ENCODE measurements at regions not wholly inside any gene's neighbourhood (a gene's known extent, or its start where the extent isn't known, plus 50 kb on each side); places are given as distances from the start of the nearest gene placed in this dataset.

DNA sequence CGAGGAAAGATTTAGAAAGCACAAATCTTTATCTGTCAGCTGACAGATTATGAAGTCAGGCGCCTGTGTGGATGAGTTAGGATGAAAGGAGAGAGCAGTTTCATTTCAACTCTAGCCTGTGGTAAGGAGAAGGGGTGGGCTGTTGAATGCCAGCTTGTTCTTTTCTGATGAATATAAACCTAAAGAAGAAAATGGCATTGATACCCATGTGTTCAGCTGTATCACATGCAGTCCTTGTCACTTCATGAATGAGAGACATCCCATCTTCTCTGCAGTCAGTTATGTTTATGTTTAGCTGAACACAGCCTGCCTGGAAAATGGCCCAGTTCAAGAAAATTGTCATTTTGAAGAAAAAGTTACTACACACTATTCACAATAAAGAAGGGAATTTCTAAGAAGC is 345.7 kb upstream of the RBMS3 start:
- H3K36me3 ChIP-seq (replicated peaks in 1 of 2; ENCODE audit: control insufficient read depth in 2 of 2, insufficient read depth in 2 of 2, low read length in 2 of 2), result no peaks in the 10 kb centered on the region
- H3K27ac ChIP-seq (replicated peaks; ENCODE audit: low read length), result no peak overlapping the region
- H2BK5ac ChIP-seq (ENCODE audit: low read length), result no peak overlapping the region
- no peak overlapping the region for H4K91ac ChIP-seq (ENCODE audit: low read depth, low read length, poor library complexity)
- no peak overlapping the region for H3K14ac ChIP-seq (ENCODE audit: low read length)
- H3K4me1 ChIP-seq (ENCODE audit: control insufficient read depth in 2 of 2, insufficient read depth in 1 of 2, low read depth in 1 of 2, low read length in 2 of 2), result no peaks in the 10 kb centered on the region
- no peak overlapping the region for H3K23ac ChIP-seq (ENCODE audit: low read depth, low read length, poor library complexity)
- H2BK15ac ChIP-seq (ENCODE audit: low read length), result no peak overlapping the region
- no CpG with 5 or more reads among the region's 2 CpGs for WGBS, 2 donors (ENCODE audit: extremely low coverage in 2 of 2, insufficient read length in 2 of 2, insufficient replicate concordance in 1 of 2)
- no peaks in the 10 kb centered on the region for H3K27me3 ChIP-seq (ENCODE audit: control insufficient read depth in 3 of 3, insufficient read depth in 3 of 3, low read depth in 1 of 3, low read length in 3 of 3)
- no peak overlapping the region for H3K4me3 ChIP-seq (ENCODE audit: low read length in 2 of 2)
- no peak overlapping the region for H2AK5ac ChIP-seq (ENCODE audit: low read depth, low read length)
- no peak overlapping the region for H3K4ac ChIP-seq (ENCODE audit: low read length)
- H2BK12ac ChIP-seq (ENCODE audit: low read length), result no peak overlapping the region
- H2BK120ac ChIP-seq (ENCODE audit: low read depth, low read length), result no peak overlapping the region
- no peak overlapping the region for H4K8ac ChIP-seq (ENCODE audit: low read depth, low read length)
- H3K9ac ChIP-seq (ENCODE audit: low read depth, low read length, poor library complexity), result no peak overlapping the region
- H3K18ac ChIP-seq (ENCODE audit: low read length), result no peak overlapping the region
- no peaks in the 10 kb centered on the region for H3K9me3 ChIP-seq (replicated peaks in 1 of 2; ENCODE audit: control insufficient read depth in 2 of 2, insufficient read depth in 1 of 2, low read depth in 1 of 2, low read length in 2 of 2)
- H2AFZ ChIP-seq (ENCODE audit: low read length), result peak overlapping the region; percentile 46
- no peak overlapping the region for H3K4me2 ChIP-seq (ENCODE audit: insufficient read depth, low read length, poor library complexity, severe bottlenecking)
- H3K79me1 ChIP-seq (ENCODE audit: low read depth, low read length), result no peaks in the 10 kb centered on the region
- DNase-seq (ENCODE audit: low spot score), result no peak

DNA sequence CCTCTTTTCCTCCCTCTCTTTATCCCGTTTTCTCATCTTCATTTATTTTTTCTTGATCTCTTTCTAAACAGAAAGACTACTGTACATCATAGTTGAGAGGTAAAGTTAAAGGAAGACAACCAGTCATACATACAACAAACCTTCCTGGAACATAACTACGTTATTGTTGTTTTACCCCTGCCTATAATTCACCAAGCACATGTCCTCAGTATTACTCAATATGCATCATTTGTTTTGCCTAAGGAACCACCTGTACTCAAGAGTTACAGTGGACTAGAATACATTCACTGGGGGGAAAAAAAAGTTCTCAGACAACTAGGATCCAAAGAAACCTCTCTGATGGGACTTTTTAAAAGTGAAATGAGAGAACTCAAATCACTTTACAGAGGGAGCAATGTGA is 344.7 kb upstream of the RBMS3 start:
- no peak overlapping the region for H3K27ac ChIP-seq (replicated peaks; ENCODE audit: low read length)
- H3K4me1 ChIP-seq (ENCODE audit: control insufficient read depth in 2 of 2, insufficient read depth in 1 of 2, low read depth in 1 of 2, low read length in 2 of 2), result peaks cover 0 to 7% of the 10 kb centered on the region in 2 donors
- no peak overlapping the region for H2AK5ac ChIP-seq (ENCODE audit: low read depth, low read length)
- no peak overlapping the region for H3K23ac ChIP-seq (ENCODE audit: low read depth, low read length, poor library complexity)
- H2AFZ ChIP-seq (ENCODE audit: low read length), result no peak overlapping the region
- H4K8ac ChIP-seq (ENCODE audit: low read depth, low read length), result no peak overlapping the region
- H2BK12ac ChIP-seq (ENCODE audit: low read length), result no peak overlapping the region
- H3K36me3 ChIP-seq (replicated peaks in 1 of 2; ENCODE audit: control insufficient read depth in 2 of 2, insufficient read depth in 2 of 2, low read length in 2 of 2), result no peaks in the 10 kb centered on the region
- H2BK5ac ChIP-seq (ENCODE audit: low read length), result no peak overlapping the region
- no peak for DNase-seq (ENCODE audit: low spot score)
- H3K4me2 ChIP-seq (ENCODE audit: insufficient read depth, low read length, poor library complexity, severe bottlenecking), result no peak overlapping the region
- no peak overlapping the region for H2BK120ac ChIP-seq (ENCODE audit: low read depth, low read length)
- H3K4ac ChIP-seq (ENCODE audit: low read length), result no peak overlapping the region
- H2BK15ac ChIP-seq (ENCODE audit: low read length), result no peak overlapping the region
- no peak overlapping the region for H3K9ac ChIP-seq (ENCODE audit: low read depth, low read length, poor library complexity)
- no peaks in the 10 kb centered on the region for H3K27me3 ChIP-seq (ENCODE audit: control insufficient read depth in 3 of 3, insufficient read depth in 3 of 3, low read depth in 1 of 3, low read length in 3 of 3)
- H4K91ac ChIP-seq (ENCODE audit: low read depth, low read length, poor library complexity), result no peak overlapping the region
- H3K4me3 ChIP-seq (ENCODE audit: low read length in 2 of 2), result no peak overlapping the region
- H3K18ac ChIP-seq (ENCODE audit: low read length), result no peak overlapping the region
- no peak overlapping the region for H3K14ac ChIP-seq (ENCODE audit: low read length)
- H3K79me1 ChIP-seq (ENCODE audit: low read depth, low read length), result no peaks in the 10 kb centered on the region
- no peaks in the 10 kb centered on the region for H3K9me3 ChIP-seq (replicated peaks in 1 of 2; ENCODE audit: control insufficient read depth in 2 of 2, insufficient read depth in 1 of 2, low read depth in 1 of 2, low read length in 2 of 2)
- WGBS, 2 donors (ENCODE audit: extremely low coverage in 2 of 2, insufficient read length in 2 of 2, insufficient replicate concordance in 1 of 2), result no CpG with 5 or more reads among the region's 2 CpGs

DNA sequence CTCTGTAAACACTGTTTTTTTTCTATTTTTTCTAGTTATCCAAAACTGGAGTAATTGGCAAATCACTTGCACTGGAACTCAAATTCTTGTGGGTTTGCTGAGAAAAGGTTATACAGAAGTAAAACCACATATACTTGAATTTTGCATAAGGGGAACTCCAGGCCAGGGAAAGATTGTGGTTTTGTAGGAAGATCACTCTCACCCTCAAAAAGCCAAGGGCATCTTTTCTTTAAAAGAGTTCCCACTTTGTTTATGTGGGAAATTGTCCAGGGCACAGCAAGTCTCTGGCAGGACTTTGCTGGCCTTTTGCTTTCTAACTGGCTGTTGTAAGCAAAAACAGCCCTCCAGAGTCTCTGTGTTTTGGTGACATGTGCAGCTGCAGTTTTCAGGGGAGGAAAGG is 340.3 kb upstream of the RBMS3 start:
- Histone ChIP-seq H3K4ac (ENCODE audit: low read length) (no peak overlapping the region), H2AFZ (ENCODE audit: low read length) (peak overlapping the region; percentile 75), H3K9me3 (replicated peaks in 1 of 2; ENCODE audit: control insufficient read depth in 2 of 2, insufficient read depth in 1 of 2, low read depth in 1 of 2, low read length in 2 of 2) (no peaks in the 10 kb centered on the region), H3K23ac (ENCODE audit: low read depth, low read length, poor library complexity) (no peak overlapping the region), H3K14ac (ENCODE audit: low read length) (no peak overlapping the region), H3K9ac (ENCODE audit: low read depth, low read length, poor library complexity) (no peak overlapping the region), H2BK120ac (ENCODE audit: low read depth, low read length) (no peak overlapping the region), H4K8ac (ENCODE audit: low read depth, low read length) (no peak overlapping the region), H3K4me3 (ENCODE audit: low read length in 2 of 2) (no peak overlapping the region), H2BK12ac (ENCODE audit: low read length) (no peak overlapping the region), H3K27me3 (ENCODE audit: control insufficient read depth in 3 of 3, insufficient read depth in 3 of 3, low read depth in 1 of 3, low read length in 3 of 3) (no peaks in the 10 kb centered on the region), H3K4me2 (ENCODE audit: insufficient read depth, low read length, poor library complexity, severe bottlenecking) (no peak overlapping the region), H3K4me1 (ENCODE audit: control insufficient read depth in 2 of 2, insufficient read depth in 1 of 2, low read depth in 1 of 2, low read length in 2 of 2) (peaks cover 0 to 11% of the 10 kb centered on the region in 2 donors), H3K18ac (ENCODE audit: low read length) (no peak overlapping the region), H3K27ac (replicated peaks; ENCODE audit: low read length) (no peak overlapping the region), H2BK5ac (ENCODE audit: low read length) (no peak overlapping the region), H2AK5ac (ENCODE audit: low read depth, low read length) (no peak overlapping the region), H4K91ac (ENCODE audit: low read depth, low read length, poor library complexity) (no peak overlapping the region), H2BK15ac (ENCODE audit: low read length) (no peak overlapping the region), H3K36me3 (replicated peaks in 1 of 2; ENCODE audit: control insufficient read depth in 2 of 2, insufficient read depth in 2 of 2, low read length in 2 of 2) (no peaks in the 10 kb centered on the region), H3K79me1 (ENCODE audit: low read depth, low read length) (no peaks in the 10 kb centered on the region)
- DNase-seq (ENCODE audit: low spot score), result no peak

DNA sequence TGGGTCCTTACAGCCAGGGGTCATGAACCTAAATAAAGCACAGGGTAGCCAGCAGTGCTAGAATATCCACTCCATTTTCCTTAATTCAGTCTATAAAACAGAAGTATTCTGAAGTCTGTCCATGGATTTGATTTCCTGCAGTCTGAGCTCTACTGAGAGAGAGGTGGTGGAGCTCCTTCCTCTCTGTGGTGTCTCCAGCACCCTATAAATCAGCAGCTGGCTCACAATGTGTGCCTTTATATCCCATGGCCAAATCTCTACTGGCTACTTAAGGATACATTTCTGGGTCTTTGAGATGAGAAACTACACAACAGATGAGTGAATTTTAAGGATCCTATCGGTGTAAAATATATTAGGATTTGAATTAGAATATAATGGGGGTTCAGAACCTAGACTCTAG is 339.9 kb upstream of the RBMS3 start:
- H3K4me3 ChIP-seq (ENCODE audit: low read length in 2 of 2), result no peak overlapping the region
- H2BK12ac ChIP-seq (ENCODE audit: low read length), result no peak overlapping the region
- no peak overlapping the region for H3K27ac ChIP-seq (replicated peaks; ENCODE audit: low read length)
- no peaks in the 10 kb centered on the region for H3K79me1 ChIP-seq (ENCODE audit: low read depth, low read length)
- H3K4ac ChIP-seq (ENCODE audit: low read length), result no peak overlapping the region
- H2BK5ac ChIP-seq (ENCODE audit: low read length), result no peak overlapping the region
- H3K18ac ChIP-seq (ENCODE audit: low read length), result no peak overlapping the region
- DNase-seq (ENCODE audit: low spot score), result no peak
- H2AFZ ChIP-seq (ENCODE audit: low read length), result peak overlapping the region; percentile 75
- H3K27me3 ChIP-seq (ENCODE audit: control insufficient read depth in 3 of 3, insufficient read depth in 3 of 3, low read depth in 1 of 3, low read length in 3 of 3), result no peaks in the 10 kb centered on the region
- H3K4me1 ChIP-seq (ENCODE audit: control insufficient read depth in 2 of 2, insufficient read depth in 1 of 2, low read depth in 1 of 2, low read length in 2 of 2), result peaks cover 0 to 11% of the 10 kb centered on the region in 2 donors
- no peak overlapping the region for H3K4me2 ChIP-seq (ENCODE audit: insufficient read depth, low read length, poor library complexity, severe bottlenecking)
- WGBS, 2 donors (ENCODE audit: extremely low coverage in 2 of 2, insufficient read length in 2 of 2, insufficient replicate concordance in 1 of 2), result no CpG with 5 or more reads among the region's 1 CpG
- no peak overlapping the region for H2BK120ac ChIP-seq (ENCODE audit: low read depth, low read length)
- H3K9ac ChIP-seq (ENCODE audit: low read depth, low read length, poor library complexity), result no peak overlapping the region
- H3K23ac ChIP-seq (ENCODE audit: low read depth, low read length, poor library complexity), result no peak overlapping the region
- no peak overlapping the region for H3K14ac ChIP-seq (ENCODE audit: low read length)
- no peak overlapping the region for H4K91ac ChIP-seq (ENCODE audit: low read depth, low read length, poor library complexity)
- H3K36me3 ChIP-seq (replicated peaks in 1 of 2; ENCODE audit: control insufficient read depth in 2 of 2, insufficient read depth in 2 of 2, low read length in 2 of 2), result no peaks in the 10 kb centered on the region
- no peak overlapping the region for H4K8ac ChIP-seq (ENCODE audit: low read depth, low read length)
- H2BK15ac ChIP-seq (ENCODE audit: low read length), result no peak overlapping the region
- no peak overlapping the region for H2AK5ac ChIP-seq (ENCODE audit: low read depth, low read length)
- no peaks in the 10 kb centered on the region for H3K9me3 ChIP-seq (replicated peaks in 1 of 2; ENCODE audit: control insufficient read depth in 2 of 2, insufficient read depth in 1 of 2, low read depth in 1 of 2, low read length in 2 of 2)
